PC-9 (cell line): ENCODE measurements at regions not wholly inside any gene's neighbourhood (a gene's known extent, or its start where the extent isn't known, plus 50 kb on each side); places are given as distances from the start of the nearest gene placed in this dataset.

Source experiments
- BruUV-seq: library from RNA; stranded (reverse); fragments of 400-500 nt; replicated peaks from 2 replicates; lab custom pipeline; 2021; lab: Mats Ljungman, UMichigan
- CTCF ChIA-PET: fragments of 300-600 bp; sonication (Branson Sonifier 250); formaldehyde crosslinking; loops from one replicate; lab custom pipeline; 2022; ENCODE audit warnings: antibody characterized with exemption; lab: Charles Lee
- POLR2A ChIA-PET: fragments of 300-600 bp; sonication (Branson Sonifier 250); formaldehyde crosslinking; loops from one replicate; lab custom pipeline; 2022; ENCODE audit warnings: antibody characterized with exemption; ENCODE audit not compliant: unreplicated experiment; lab: Charles Lee
- DNase-seq, 2 experiments: peaks; one replicate each; pipeline versions ENCODE4 v3.0.0 to v3.0.0-alpha.2; 2015 to 2022; ENCODE audit warnings: mixed read lengths in 1 of 2
- H2AFZ ChIP-seq: fragments of 200-600 bp; sonication (generic); 2 replicates; pipeline ENCODE4 v1.8.1; 2017; ENCODE audit warnings: antibody characterized with exemption
- H3F3A ChIP-seq: fragments of 200-600 bp; sonication (generic); 2 replicates; pipeline ENCODE4 v1.8.1; 2017; ENCODE audit warnings: antibody characterized with exemption, mild to moderate bottlenecking, low read depth; ENCODE audit not compliant: insufficient read depth
- H3K27ac ChIP-seq: fragments of 200-600 bp; sonication (generic); 2 replicates; pipeline ENCODE4 v1.6.1; 2016; ENCODE audit warnings: mixed run types
- H3K27me3 ChIP-seq: fragments of 200-600 bp; sonication (generic); 2 replicates; pipeline ENCODE4 v1.6.1; 2016; ENCODE audit warnings: low read depth, mixed run types; ENCODE audit not compliant: insufficient read depth
- H3K36me3 ChIP-seq: fragments of 200-600 bp; sonication (generic); 2 replicates; pipeline ENCODE4 v1.6.1; 2016; ENCODE audit warnings: low read depth, mixed run types
- H3K4me1 ChIP-seq: fragments of 200-600 bp; sonication (generic); replicated peaks from 2 replicates; pipeline ENCODE4 v1.6.1; 2016; ENCODE audit warnings: mixed run types; ENCODE audit not compliant: insufficient read depth
- H3K4me2 ChIP-seq: fragments of 200-600 bp; sonication (generic); 2 replicates; pipeline ENCODE4 v1.6.1; 2017; ENCODE audit warnings: mixed run types
- H3K4me3 ChIP-seq: fragments of 200-600 bp; sonication (generic); 2 replicates; pipeline ENCODE4 v1.6.1; 2016; ENCODE audit warnings: mixed run types
- H3K79me2 ChIP-seq: fragments of 200-600 bp; sonication (generic); 2 replicates; pipeline ENCODE4 v1.6.1; 2017; ENCODE audit warnings: low read depth, mixed run types
- H3K9me2 ChIP-seq: fragments of 200-600 bp; sonication (generic); 2 replicates; pipeline ENCODE4 v1.8.1; 2017; ENCODE audit warnings: mild to moderate bottlenecking; ENCODE audit not compliant: insufficient read depth
- H3K9me3 ChIP-seq: fragments of 200-600 bp; sonication (generic); 2 replicates; pipeline ENCODE4 v1.8.1; 2016; ENCODE audit warnings: low read depth; ENCODE audit not compliant: insufficient read depth
- H4K20me1 ChIP-seq: fragments of 200-600 bp; sonication (generic); 2 replicates; pipeline ENCODE4 v1.8.1; 2017; ENCODE audit not compliant: insufficient read depth
- CTCF ChIP-seq: fragments of 200-600 bp; sonication (generic); conservative IDR thresholded peaks from 2 replicates; pipeline ENCODE4 v1.6.1; 2017; ENCODE audit warnings: mixed run types, antibody characterized with exemption, mild to moderate bottlenecking, moderate library complexity
- EZH2 ChIP-seq: fragments of 200-600 bp; sonication (generic); IDR thresholded peaks from 2 replicates; pipeline ENCODE4 v1.8.0; 2017; ENCODE audit warnings: antibody characterized with exemption, low read depth
- intact Hi-C: fragments of 100-400 bp; cut with micrococcal nuclease; formaldehyde crosslinking; loops from one replicate; pipeline ENCODE4 v1.10.0; 2022; ENCODE audit not compliant: unreplicated experiment

- Histone ChIP-seq H3K4me1 (no peaks in the 10 kb centered on the region), H3K79me2 (no peaks in the 10 kb centered on the region), H3K9me2 (no peaks in the 10 kb centered on the region), H3K36me3 (no peaks in the 10 kb centered on the region), H3K4me3 (no peak overlapping the region), H3K27me3 (no peaks in the 10 kb centered on the region), H2AFZ (no peak overlapping the region), H3K27ac (no peak overlapping the region), H3F3A (no peaks in the 10 kb centered on the region), H4K20me1 (no peaks in the 10 kb centered on the region; the same call in 1 of the 2 replicates), H3K9me3 (no peaks in the 10 kb centered on the region), H3K4me2 (no peak overlapping the region)
- intact Hi-C loops: no loop called here
- DNase-seq: no peak
- ChIA-PET POLR2A (no interaction called here), CTCF (no interaction called here)
- BruUV-seq: no TSS peak
- TF ChIP-seq CTCF (no peak), EZH2 (no peak)
Observed at GRCh38 chr6:98039443-98039842, 756.4 kb upstream of the MMS22L start.

- Histone ChIP-seq H3K27me3 (no peaks in the 10 kb centered on the region), H3K27ac (no peak overlapping the region), H3F3A (no peaks in the 10 kb centered on the region), H3K4me1 (no peaks in the 10 kb centered on the region), H3K4me2 (no peak overlapping the region), H4K20me1 (no peaks in the 10 kb centered on the region; the same call in 1 of the 2 replicates), H3K36me3 (no peaks in the 10 kb centered on the region), H3K9me2 (no peaks in the 10 kb centered on the region), H3K4me3 (no peak overlapping the region), H3K79me2 (no peaks in the 10 kb centered on the region), H2AFZ (no peak overlapping the region), H3K9me3 (no peaks in the 10 kb centered on the region)
- ChIA-PET CTCF (interaction anchor here (0.5 kb wide), 1 partner anchor 790 kb away, joined by 5 read pairs; no protein-coding TSS in a partner anchor), POLR2A (no interaction called here)
- TF ChIP-seq CTCF (peak; percentile 49; the same call in 1 of the 2 replicates), EZH2 (no peak)
- peak in 1 of 2 experiments; percentile 6 for DNase-seq
- no TSS peak for BruUV-seq
- intact Hi-C loops: loop anchor here (1.0 to 10.0 kb wide), 3 partner anchors 335 to 805 kb away; no protein-coding TSS in a partner anchor
Observed at GRCh38 chr6:98039904-98040607, 757.0 kb upstream of the MMS22L start.

DNA sequence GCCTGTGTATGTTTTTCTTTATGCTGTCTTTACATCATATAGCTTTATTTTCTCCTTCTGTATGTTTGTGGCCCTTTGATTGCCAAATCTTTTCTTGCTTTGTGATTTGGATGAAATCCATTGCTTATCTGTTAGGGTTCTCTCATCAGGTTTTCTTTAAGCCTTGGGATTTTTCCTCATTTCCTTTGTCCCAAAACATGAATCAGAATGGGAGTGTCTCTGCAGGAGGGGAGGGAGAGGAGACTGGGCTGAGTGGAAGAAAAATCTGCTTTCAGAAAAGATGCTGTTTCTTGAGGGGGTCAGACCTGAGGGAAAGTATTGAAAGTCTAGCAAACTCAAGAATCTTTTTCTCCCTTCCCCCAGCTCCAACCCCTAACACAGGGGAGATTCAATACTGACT, 758.0 kb upstream of the MMS22L start:
- Histone ChIP-seq H3K27ac (no peak overlapping the region), H3K4me1 (no peaks in the 10 kb centered on the region), H3K36me3 (no peaks in the 10 kb centered on the region), H2AFZ (no peak overlapping the region), H4K20me1 (no peaks in the 10 kb centered on the region; the same call in 1 of the 2 replicates), H3K9me2 (no peaks in the 10 kb centered on the region), H3K4me3 (no peak overlapping the region), H3F3A (no peaks in the 10 kb centered on the region), H3K4me2 (no peak overlapping the region), H3K79me2 (no peaks in the 10 kb centered on the region), H3K9me3 (no peaks in the 10 kb centered on the region), H3K27me3 (no peaks in the 10 kb centered on the region)
- CTCF ChIA-PET: no interaction called here
- BruUV-seq: no TSS peak
- POLR2A ChIA-PET: no interaction called here
- intact Hi-C loops: loop anchor here (10.0 kb wide), 1 partner anchor 804 kb away; no protein-coding TSS in a partner anchor
- TF ChIP-seq EZH2 (no peak), CTCF (no peak)
- DNase-seq: no peak
